HEK293 (cell line): ENCODE measurements at regions not wholly inside any gene's neighbourhood (a gene's known extent, or its start where the extent isn't known, plus 50 kb on each side); places are given as distances from the start of the nearest gene placed in this dataset.

Source experiments
- CTCF ChIA-PET: fragments of 350-600 bp; formaldehyde crosslinking; extraction: SDS; loops from one replicate; lab custom pipeline; 2021; ENCODE audit warnings: antibody characterized with exemption; lab: Yijun Ruan, JAX
- POLR2A ChIA-PET: fragments of 300-600 bp; formaldehyde crosslinking; extraction: SDS; loops from one replicate; lab custom pipeline; 2020; ENCODE audit warnings: antibody characterized with exemption, inconsistent platforms; lab: Yijun Ruan, JAX
- H3K27ac ChIP-seq: fragments of 200-500 bp; sonication (Bioruptor generic); 2 replicates; pipeline ENCODE4 v1.5.1; 2014; ENCODE audit warnings: low read depth, low read length, control low read depth, inconsistent platforms; ENCODE audit errors: extremely low read depth
- H3K36me3 ChIP-seq, 2 experiments: fragments of 200-500 bp in 1 of 2; sonication (Bioruptor generic) in 1 of 2; 1 replicate in 1 of 2; 2 replicates in 1 of 2; pipeline ENCODE4 v1.5.1; 2014 to 2017; ENCODE audit warnings: inconsistent platforms in 2 of 2, low read length in 2 of 2; ENCODE audit not compliant: control insufficient read depth in 2 of 2, insufficient read depth in 1 of 2
- H3K4me1 ChIP-seq: fragments of 200-500 bp; sonication (Bioruptor generic); 2 replicates; pipeline ENCODE4 v1.5.1; 2014; ENCODE audit warnings: mild to moderate bottlenecking, low read length, inconsistent platforms; ENCODE audit not compliant: control insufficient read depth, insufficient read depth
- H3K4me3 ChIP-seq: 2 replicates; pipeline ENCODE4 v1.5.1; 2011; ENCODE audit warnings: low read depth, mild to moderate bottlenecking, control low read depth, low read length, moderate library complexity
- H3K9me3 ChIP-seq: fragments of 200-500 bp; sonication (Bioruptor generic); 2 replicates; pipeline ENCODE4 v1.5.1; 2014; ENCODE audit warnings: low read depth, low read length, inconsistent platforms; ENCODE audit not compliant: control insufficient read depth, insufficient read depth
- BCL6B ChIP-seq: fragments of 450-650 bp; formaldehyde crosslinking; IDR thresholded peaks from 2 replicates; pipeline ENCODE4 v1.5.1; 2017; ENCODE audit warnings: missing biosample characterization, missing genetic modification characterization
- FEZF1 ChIP-seq: fragments of 450-650 bp; formaldehyde crosslinking; IDR thresholded peaks from 2 replicates; pipeline ENCODE4 v1.5.1; 2016; ENCODE audit warnings: missing biosample characterization, missing genetic modification characterization
- MYNN ChIP-seq: fragments of 450-650 bp; formaldehyde crosslinking; IDR thresholded peaks from 2 replicates; pipeline ENCODE4 v1.5.1; 2016; ENCODE audit warnings: missing biosample characterization, missing genetic modification characterization, borderline replicate concordance
- MZF1 ChIP-seq: fragments of 450-650 bp; formaldehyde crosslinking; IDR thresholded peaks from 2 replicates; pipeline ENCODE4 v1.5.1; 2017; ENCODE audit warnings: missing biosample characterization, missing genetic modification characterization, borderline replicate concordance
- OVOL3 ChIP-seq: fragments of 450-650 bp; formaldehyde crosslinking; IDR thresholded peaks from 2 replicates; pipeline ENCODE4 v1.5.1; 2016; ENCODE audit warnings: missing biosample characterization, missing genetic modification characterization
- PATZ1 ChIP-seq: fragments of 450-650 bp; formaldehyde crosslinking; IDR thresholded peaks from 2 replicates; pipeline ENCODE4 v1.5.1; 2016; ENCODE audit warnings: missing biosample characterization, missing genetic modification characterization
- SP3 ChIP-seq: fragments of 450-650 bp; formaldehyde crosslinking; IDR thresholded peaks from 2 replicates; pipeline ENCODE4 v1.5.1; 2016; ENCODE audit warnings: missing biosample characterization, missing genetic modification characterization
- ZBTB20 ChIP-seq: fragments of 450-650 bp; formaldehyde crosslinking; IDR thresholded peaks from 2 replicates; pipeline ENCODE4 v1.5.1; 2016; ENCODE audit warnings: missing biosample characterization, missing genetic modification characterization
- ZNF112 ChIP-seq: fragments of 450-650 bp; formaldehyde crosslinking; IDR thresholded peaks from 2 replicates; pipeline ENCODE4 v1.5.0; 2017; ENCODE audit warnings: missing biosample characterization, missing genetic modification characterization
- ZNF132 ChIP-seq: fragments of 450-650 bp; formaldehyde crosslinking; IDR thresholded peaks from 2 replicates; pipeline ENCODE4 v1.5.1; 2017; ENCODE audit warnings: missing biosample characterization, missing genetic modification characterization, borderline replicate concordance
- ZNF138 ChIP-seq: fragments of 450-650 bp; formaldehyde crosslinking; IDR thresholded peaks from 2 replicates; pipeline ENCODE4 v1.5.1; 2016; ENCODE audit warnings: missing biosample characterization, missing genetic modification characterization, borderline replicate concordance
- ZNF140 ChIP-seq: fragments of 450-650 bp; formaldehyde crosslinking; IDR thresholded peaks from 2 replicates; pipeline ENCODE4 v1.5.1; 2016; ENCODE audit warnings: missing biosample characterization, missing genetic modification characterization
- ZNF19 ChIP-seq: fragments of 450-650 bp; formaldehyde crosslinking; IDR thresholded peaks from 2 replicates; pipeline ENCODE4; 2016; ENCODE audit warnings: missing biosample characterization, missing genetic modification characterization, low read depth
- ZNF311 ChIP-seq: fragments of 450-650 bp; formaldehyde crosslinking; IDR thresholded peaks from 2 replicates; pipeline ENCODE4 v1.5.1; 2017; ENCODE audit warnings: missing biosample characterization, missing genetic modification characterization, borderline replicate concordance
- ZNF350 ChIP-seq: fragments of 450-650 bp; formaldehyde crosslinking; IDR thresholded peaks from 2 replicates; pipeline ENCODE4 v1.5.0; 2017; ENCODE audit warnings: missing biosample characterization, mild to moderate bottlenecking, missing genetic modification characterization
- ZNF48 ChIP-seq: fragments of 450-650 bp; formaldehyde crosslinking; IDR thresholded peaks from 2 replicates; pipeline ENCODE4 v1.5.1; 2016; ENCODE audit warnings: missing biosample characterization, missing genetic modification characterization
- ZNF501 ChIP-seq: fragments of 450-650 bp; formaldehyde crosslinking; IDR thresholded peaks from 2 replicates; pipeline ENCODE4 v1.5.1; 2016; ENCODE audit warnings: missing biosample characterization, missing genetic modification characterization
- ZNF600 ChIP-seq: fragments of 450-650 bp; formaldehyde crosslinking; IDR thresholded peaks from 2 replicates; pipeline ENCODE4 v1.5.1; 2016; ENCODE audit warnings: missing biosample characterization, missing genetic modification characterization
- ZNF837 ChIP-seq: fragments of 450-650 bp; formaldehyde crosslinking; IDR thresholded peaks from 2 replicates; pipeline ENCODE4 v1.5.1; 2016; ENCODE audit warnings: missing biosample characterization, missing genetic modification characterization
- ZSCAN30 ChIP-seq: fragments of 450-650 bp; IDR thresholded peaks from 2 replicates; pipeline ENCODE4 v1.5.1; 2018; ENCODE audit warnings: missing biosample characterization, mild to moderate bottlenecking, missing genetic modification characterization, moderate library complexity
- TF ChIP-seq, protein P1 (sequence below): fragments of 450-650 bp; formaldehyde crosslinking; IDR thresholded peaks from 2 replicates; pipeline ENCODE4 v1.5.1; 2016; ENCODE audit warnings: missing biosample characterization, missing genetic modification characterization

DNA sequence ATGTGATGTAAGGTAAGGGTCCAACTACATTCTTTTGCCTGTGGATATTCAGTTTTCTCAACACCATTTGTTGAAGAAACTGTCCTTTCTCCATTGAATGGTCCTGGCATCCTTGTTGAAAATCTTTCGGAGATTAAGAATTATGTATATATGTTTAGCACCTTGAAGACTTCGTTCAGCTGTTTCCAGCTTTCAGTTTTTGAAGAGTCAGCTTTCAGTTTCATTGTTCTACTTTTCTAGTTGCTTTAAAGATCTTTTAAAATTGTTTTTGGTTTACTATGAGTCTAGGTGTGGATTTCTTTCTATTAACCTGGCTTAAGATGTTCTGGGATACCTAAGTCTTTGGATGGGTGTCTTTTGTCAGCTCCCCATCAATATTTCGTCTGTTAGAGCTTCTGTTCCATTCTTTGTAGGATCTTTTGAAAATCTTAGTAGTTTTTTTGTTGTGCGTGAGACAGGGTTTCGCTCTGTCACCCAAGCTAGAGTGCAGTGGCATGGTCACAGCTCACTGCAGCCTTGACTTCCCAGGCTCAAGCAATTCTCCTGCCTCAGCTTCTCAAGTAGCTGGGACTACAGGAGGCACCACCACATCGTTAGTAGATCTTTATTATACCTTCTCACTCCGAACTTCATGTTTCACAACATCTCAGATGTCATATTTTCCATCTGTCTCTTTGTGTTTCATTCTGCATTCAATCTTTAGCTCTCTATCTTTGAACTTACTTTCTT is 353.5 kb upstream of the B3GALT2 start:
- POLR2A ChIA-PET = no interaction called here
- Histone ChIP-seq H3K27ac (no peak overlapping the region), H3K4me1 (no peaks in the 10 kb centered on the region), H3K36me3 (no peaks in the 10 kb centered on the region), H3K4me3 (no peak overlapping the region), H3K9me3 (no peaks in the 10 kb centered on the region)
- TF ChIP-seq, protein P1, sequence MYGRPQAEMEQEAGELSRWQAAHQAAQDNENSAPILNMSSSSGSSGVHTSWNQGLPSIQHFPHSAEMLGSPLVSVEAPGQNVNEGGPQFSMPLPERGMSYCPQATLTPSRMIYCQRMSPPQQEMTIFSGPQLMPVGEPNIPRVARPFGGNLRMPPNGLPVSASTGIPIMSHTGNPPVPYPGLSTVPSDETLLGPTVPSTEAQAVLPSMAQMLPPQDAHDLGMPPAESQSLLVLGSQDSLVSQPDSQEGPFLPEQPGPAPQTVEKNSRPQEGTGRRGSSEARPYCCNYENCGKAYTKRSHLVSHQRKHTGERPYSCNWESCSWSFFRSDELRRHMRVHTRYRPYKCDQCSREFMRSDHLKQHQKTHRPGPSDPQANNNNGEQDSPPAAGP = no peak
- TF ChIP-seq ZNF19 (tag by site-specific recombination) (no peak), ZNF140 (tag by site-specific recombination) (no peak), BCL6B (tag by site-specific recombination) (no peak), ZNF311 (tag by site-specific recombination) (no peak), ZNF132 (tag by site-specific recombination) (no peak), MYNN (tag by site-specific recombination) (no peak), SP3 (tag by site-specific recombination) (no peak), OVOL3 (tag by site-specific recombination) (no peak), ZNF501 (no peak), ZNF112 (tag by site-specific recombination) (no peak), ZNF837 (tag by site-specific recombination) (no peak), ZSCAN30 (tag by site-specific recombination) (no peak), PATZ1 (tag by site-specific recombination) (no peak), ZNF48 (tag by site-specific recombination) (no peak), MZF1 (tag by site-specific recombination) (no peak), FEZF1 (tag by site-specific recombination) (no peak)
- TF ChIP-seq, all 188 proteins: peak for 0
- CTCF ChIA-PET = interaction anchor here (0.7 kb wide), 1 partner anchor 1944 kb away, joined by 4 read pairs; no protein-coding TSS in a partner anchor

DNA sequence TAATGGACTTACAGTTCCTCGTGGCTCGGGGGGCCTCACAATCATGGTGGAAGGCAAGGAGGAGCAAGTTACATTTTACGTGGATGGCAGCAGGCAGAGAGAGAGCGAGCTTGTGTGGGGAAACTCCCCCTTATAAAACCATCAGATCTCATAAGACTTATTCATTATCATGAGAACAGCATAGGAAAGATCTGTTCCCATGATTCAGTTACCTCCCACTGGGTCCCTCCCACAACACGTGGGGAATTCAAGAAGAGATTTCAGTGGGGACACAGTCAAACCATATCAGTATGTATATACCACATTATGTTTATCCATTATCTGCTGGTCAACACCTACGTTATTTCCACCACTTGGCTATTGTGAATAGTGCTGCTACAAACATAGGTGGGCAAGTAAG is 352.3 kb upstream of the B3GALT2 start:
- Histone ChIP-seq H3K27ac (no peak overlapping the region), H3K9me3 (no peaks in the 10 kb centered on the region), H3K36me3 (no peaks in the 10 kb centered on the region), H3K4me3 (no peak overlapping the region), H3K4me1 (no peaks in the 10 kb centered on the region)
- ChIA-PET POLR2A (no interaction called here), CTCF (no interaction called here)
- TF ChIP-seq ZNF350 (tag by site-specific recombination) = no peak

GRCh38 chr1:193538003-193538354 is 351.6 kb upstream of the B3GALT2 start:
- no peak overlapping the region for H3K27ac ChIP-seq
- no peak overlapping the region for H3K4me3 ChIP-seq
- TF ChIP-seq ZNF138 = no peak
- TF ChIP-seq ZNF19 (tag by site-specific recombination) = no peak
- no peak for TF ChIP-seq ZNF600 (tag by site-specific recombination)
- no peak for TF ChIP-seq ZBTB20 (tag by site-specific recombination)
- TF ChIP-seq, all 188 proteins: peak for 0
- Histone ChIP-seq H3K4me1 (no peaks in the 10 kb centered on the region), H3K36me3 (no peaks in the 10 kb centered on the region), H3K9me3 (no peaks in the 10 kb centered on the region)
- ChIA-PET POLR2A (no interaction called here), CTCF (no interaction called here)
